Hepatocyte (in vitro differentiated cells): ENCODE measurements at regions not wholly inside any gene's neighbourhood (a gene's known extent, or its start where the extent isn't known, plus 50 kb on each side); places are given as distances from the start of the nearest gene placed in this dataset.

Source experiments
- CTCF ChIP-seq: fragments of 200-600 bp; sonication (generic); IDR thresholded peaks from 2 replicates; pipeline ENCODE4 v1.5.1; 2016; ENCODE audit warnings: antibody characterized with exemption, mild to moderate bottlenecking; ENCODE audit not compliant: poor library complexity
- EZH2 ChIP-seq: fragments of 200-600 bp; sonication (generic); IDR thresholded peaks from 2 replicates; pipeline ENCODE4 v1.6.1; 2016; ENCODE audit warnings: antibody characterized with exemption, mild to moderate bottlenecking, borderline replicate concordance

- no peak for TF ChIP-seq CTCF
- no peak for TF ChIP-seq EZH2
These were observed 204.1 kb upstream of the SASH1 start for GRCh38 chr6:148138573-148138972.
